HPDE6-E6E7 (cell line): ENCODE measurements at regions not wholly inside any gene's neighbourhood (a gene's known extent, or its start where the extent isn't known, plus 50 kb on each side); places are given as distances from the start of the nearest gene placed in this dataset.
A peak's percentile ranks its signal among the peaks of the same experiment; 100 is the strongest.

ENCODE experiments used
- DNase-seq: peaks from one replicate; pipeline ENCODE4 v3.0.0; 2011; ENCODE audit warnings: missing footprints; ENCODE audit errors: extremely low spot score

DNA sequence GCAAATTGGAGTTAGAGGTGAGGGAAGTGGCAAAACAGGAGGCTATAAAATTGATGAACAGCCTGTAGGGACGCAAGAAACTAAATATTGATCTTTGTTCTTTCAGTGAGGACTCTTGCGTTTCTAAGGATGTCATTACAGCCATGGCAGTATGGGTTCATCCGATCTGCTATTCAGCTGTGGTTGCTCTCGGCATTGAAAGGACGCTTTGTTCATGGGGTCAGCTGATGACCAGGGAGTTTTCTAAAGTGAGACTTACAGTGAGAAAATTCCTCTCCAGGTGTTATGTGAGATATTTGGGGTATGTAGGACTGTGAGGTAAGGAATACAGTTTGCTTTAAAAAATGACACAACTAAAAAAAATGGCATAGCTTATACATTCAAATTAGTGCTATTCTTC, 52.7 kb upstream of the PELI1 start:
- DNase-seq, result no peak

DNA sequence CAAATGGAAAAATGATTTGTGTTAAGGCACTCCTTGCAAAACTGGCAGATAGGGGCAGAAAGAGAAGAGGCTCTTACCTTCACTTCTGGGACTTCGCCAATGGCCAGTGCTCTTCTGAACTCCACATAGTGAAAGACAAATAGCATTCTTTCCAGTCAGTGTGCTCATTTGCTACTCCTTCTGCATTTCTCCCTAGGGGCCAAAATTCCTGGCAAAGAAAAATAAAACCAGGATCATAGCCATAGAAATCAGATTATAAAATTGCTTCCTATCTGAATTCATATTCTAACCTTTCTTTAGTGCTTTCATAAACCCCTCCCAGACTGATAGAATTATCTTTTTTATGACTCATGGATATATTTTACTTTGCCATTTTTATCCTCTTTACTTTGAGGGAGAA, 56.9 kb upstream of the PELI1 start:
- no peak for DNase-seq

- no peak for DNase-seq
Measured at GRCh38 chr2:64202206-64202845, 58.1 kb upstream of the PELI1 start.

GRCh38 chr2:64203131-64203857, 59.1 kb upstream of the PELI1 start:
- no peak for DNase-seq

DNA sequence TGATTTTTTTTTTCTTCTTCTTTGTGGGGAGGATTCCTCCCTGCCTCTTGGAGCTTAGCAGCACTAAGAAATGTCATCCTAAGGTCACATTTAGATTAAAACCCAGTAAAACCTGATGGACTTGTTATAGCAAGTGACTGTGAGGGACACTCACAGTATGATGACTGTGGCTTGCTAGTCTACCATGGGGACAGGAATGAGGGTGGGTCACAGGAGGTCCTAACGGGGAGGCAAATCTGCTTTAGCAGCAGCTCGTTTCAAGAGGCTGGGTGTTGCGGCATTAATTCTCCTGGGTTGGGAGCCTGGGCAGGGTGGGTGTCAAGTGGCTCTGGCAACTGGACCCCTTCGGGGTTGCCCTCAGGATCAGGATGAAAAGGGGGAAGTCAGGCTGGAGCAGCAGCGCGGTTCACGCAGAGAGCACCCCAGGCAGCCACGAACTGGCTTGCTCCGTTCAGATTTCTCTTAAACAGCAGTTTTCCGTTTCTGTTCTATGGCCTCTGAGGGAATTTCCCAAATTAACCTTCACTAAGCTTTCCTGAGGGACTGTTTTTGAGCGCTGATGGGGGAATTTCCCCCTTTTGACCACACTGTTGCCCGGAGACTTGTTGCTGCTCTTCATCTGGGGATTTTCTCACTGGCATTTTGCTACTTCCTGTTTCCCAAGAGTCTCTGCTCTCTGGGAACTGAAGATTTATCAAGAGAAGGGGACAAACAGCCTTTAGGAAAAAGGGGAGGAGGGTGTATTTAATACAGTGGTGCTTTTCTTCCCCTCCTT, 59.8 kb upstream of the PELI1 start:
- no peak for DNase-seq

GRCh38 chr2:64204703-64205102, 60.5 kb upstream of the PELI1 start:
- DNase-seq, result no peak

- DNase-seq, result no peak
Measured at GRCh38 chr2:64205415-64205814, 61.2 kb upstream of the PELI1 start.

DNA sequence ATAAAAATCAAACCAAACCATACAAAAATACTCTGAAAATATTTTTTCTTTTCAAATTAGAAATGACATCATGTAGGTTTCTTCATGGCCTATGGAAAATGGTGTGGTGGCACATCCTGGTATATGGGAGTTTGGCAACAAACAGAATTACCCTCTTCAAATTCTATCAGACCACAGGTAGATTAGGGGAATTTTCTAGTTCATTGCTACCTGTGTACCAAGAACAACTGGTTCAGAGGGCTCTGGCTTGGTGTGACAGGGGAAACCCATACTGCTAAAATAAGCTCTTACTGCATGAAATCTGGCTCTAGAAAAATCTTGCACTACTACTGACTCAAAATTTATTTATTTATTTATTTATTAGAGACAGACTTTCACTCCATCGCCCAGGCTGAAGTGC, 63.4 kb upstream of the PELI1 start:
- no peak for DNase-seq

- DNase-seq, result peak; percentile 85
Measured at GRCh38 chr2:64210816-64211215, 66.6 kb upstream of the PELI1 start.

- no peak for DNase-seq
Measured at GRCh38 chr2:64211276-64211921, 67.2 kb upstream of the PELI1 start.

GRCh38 chr2:64212346-64212745, 68.1 kb upstream of the PELI1 start:
- DNase-seq, result no peak

DNA sequence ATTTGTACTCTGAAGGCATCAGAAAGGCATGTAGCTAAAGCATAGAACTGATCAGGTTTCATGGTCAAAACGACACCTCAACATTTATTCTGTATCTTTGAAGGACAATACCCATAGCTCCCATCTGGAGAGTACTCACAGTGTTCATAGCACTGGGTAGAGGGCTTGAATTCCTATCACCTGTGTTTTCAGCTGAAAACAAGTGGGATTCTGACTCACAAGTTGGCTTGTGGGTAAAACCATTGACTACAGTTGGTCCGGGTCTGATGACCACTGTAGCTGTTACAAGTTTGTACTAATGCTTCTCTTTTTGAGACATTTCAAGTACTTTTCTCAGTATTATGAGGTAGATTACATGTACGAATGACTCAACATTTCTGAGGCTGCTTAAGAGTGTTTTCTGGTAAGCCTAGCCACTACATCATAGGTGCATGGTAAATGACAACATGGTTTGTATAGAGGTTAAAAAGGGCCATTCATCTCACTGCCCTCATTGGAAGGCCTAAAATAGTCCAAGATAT, 68.6 kb upstream of the PELI1 start:
- no peak for DNase-seq

GRCh38 chr2:64213532-64214275, 69.5 kb upstream of the PELI1 start:
- no peak for DNase-seq

DNA sequence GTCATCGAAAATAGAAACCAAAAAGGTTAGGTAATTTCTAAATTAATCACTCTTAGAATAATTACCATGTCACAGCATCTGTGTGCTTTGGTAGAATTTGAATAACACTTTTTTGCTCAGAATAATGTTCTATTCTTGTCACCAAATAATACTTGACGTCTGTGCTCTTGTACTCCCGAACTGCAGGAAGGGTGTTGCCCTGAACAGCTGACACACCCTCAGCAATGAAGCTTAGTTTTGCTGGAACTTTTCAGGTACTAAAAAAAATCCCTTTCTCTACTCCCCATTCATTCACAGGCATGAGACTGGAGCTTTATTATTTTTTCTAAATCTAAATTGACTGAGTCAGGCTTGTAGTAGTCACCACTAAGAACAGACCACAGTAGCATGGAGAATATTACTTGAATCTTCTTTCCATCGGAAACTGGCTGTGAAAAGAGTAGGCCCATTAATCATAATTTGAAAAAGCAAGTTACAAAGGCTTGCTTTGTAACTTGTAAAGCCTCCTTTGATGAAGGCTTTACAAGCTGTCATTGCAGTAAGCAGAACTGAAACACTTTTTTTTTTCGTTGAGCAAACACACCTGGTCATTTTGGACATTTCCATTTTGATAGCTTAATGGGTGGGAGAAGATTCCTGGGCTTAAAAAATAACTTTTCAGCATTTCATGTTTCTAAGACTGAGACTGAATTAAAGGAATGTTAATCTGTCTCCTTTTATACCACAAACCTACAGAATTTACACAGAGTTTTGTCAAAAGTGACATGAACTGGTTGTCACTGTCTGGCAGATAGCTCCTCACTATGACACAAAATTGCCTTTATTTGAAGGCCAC, 70.3 kb upstream of the PELI1 start:
- no peak for DNase-seq

DNA sequence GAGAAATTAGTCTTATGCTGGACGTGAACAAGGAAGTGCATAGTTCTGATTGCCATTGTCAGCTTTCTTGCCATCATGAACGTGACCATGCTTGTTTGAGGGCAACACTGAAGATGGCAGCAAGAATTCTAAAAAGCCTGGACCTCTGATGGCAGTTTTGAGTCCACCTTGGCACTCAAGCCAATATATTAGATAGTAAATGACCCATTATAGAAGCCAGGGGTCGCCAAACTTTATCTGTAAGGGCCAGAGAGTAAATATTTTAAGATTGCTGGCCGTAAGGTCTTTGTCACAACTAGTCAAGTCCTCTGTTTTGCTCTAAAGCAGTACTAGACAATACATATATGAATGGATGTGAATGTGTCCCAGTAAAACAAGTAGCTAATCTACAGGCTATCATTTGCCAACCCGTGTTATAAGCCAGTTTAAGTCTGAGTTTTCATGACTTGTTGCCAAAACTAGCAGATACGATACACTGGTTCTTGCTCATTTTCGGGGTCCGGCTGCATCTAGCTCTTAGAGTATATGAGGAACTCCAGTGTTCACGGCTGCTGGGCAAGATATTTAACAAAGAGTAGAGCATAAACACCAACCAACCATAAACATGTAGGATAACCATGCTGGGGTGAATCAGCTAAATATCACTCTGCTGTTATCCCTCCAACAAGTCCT, 73.1 kb upstream of the PELI1 start:
- DNase-seq, result no peak

- DNase-seq, result no peak
Measured at GRCh38 chr2:64218137-64218802, 74.0 kb upstream of the PELI1 start.

DNA sequence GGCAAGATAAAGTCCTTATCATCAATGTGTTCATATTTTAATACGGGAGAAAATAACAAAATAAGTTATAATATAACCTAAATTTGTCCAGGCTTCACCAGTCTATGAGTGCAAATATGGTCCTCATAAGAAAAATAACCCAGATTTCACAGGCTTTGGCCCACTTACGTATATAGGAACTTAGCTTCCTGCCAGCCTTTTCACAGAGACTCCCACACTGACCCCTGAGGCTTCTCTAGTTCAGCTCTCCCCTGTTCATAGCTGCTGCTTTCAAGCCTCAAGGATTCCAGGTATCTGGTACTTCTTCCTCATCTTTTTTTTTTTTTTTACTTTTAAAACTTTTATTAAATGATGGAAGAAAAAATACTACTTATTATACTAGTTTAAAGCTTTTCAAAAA, 74.9 kb upstream of the PELI1 start:
- DNase-seq, result no peak

- no peak for DNase-seq
Measured at GRCh38 chr2:64220265-64220664, 76.0 kb upstream of the PELI1 start.

DNA sequence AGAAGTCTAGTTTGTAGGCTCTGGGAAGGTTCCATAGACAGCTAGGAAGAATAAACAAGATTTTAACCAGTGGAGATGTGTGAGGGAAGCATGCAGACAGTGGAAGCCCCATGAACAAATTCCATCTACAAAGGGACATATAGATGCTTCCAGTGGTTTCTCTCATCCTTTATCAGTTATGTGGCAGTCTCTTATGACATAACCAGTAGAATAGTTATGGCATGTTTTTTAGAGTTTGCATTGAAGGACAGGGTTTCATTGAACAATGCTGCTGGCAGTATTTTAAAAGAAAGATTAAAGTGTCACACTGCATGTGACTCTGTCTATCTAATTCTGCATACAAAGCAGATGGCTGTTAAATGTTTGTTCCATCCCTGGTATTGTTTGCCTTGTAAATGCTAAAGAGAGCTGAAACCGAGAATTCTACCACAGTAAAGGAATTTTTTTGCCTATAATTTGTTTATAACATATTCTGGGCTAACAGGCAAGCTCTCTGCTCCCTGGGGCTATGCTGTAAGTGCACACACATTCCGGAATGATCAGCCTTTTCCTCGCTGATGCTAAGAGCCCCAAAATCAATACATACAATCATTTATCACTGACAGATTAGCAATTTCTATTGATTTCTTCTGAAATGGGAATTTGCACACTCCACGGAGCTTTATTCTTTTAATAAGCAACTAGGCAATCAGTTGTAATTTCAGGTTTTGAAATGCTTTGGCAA, 76.8 kb upstream of the PELI1 start:
- no peak for DNase-seq
